ENCODE measurements at regions not wholly inside any gene's neighbourhood (a gene's known extent, or its start where the extent isn't known, plus 50 kb on each side); places are given as distances from the start of the nearest gene placed in this dataset.

GRCh38 chr12:42968426-42968825 lies 378.9 kb upstream of the PRICKLE1 start:
- H3K4me1 ChIP-seq (ENCODE audit: insufficient read depth, low read length), result no peaks in the 10 kb centered on the region
- peaks cover 4% of the 10 kb centered on the region; the same call in 1 of the 2 replicates for H3K9me3 ChIP-seq (ENCODE audit: control insufficient read depth, insufficient read depth, low read length)
- H3K9ac ChIP-seq (ENCODE audit: low read depth, low read length), result no peak overlapping the region
- H3K36me3 ChIP-seq (ENCODE audit: insufficient read depth, low read length), result no peaks in the 10 kb centered on the region

DNA sequence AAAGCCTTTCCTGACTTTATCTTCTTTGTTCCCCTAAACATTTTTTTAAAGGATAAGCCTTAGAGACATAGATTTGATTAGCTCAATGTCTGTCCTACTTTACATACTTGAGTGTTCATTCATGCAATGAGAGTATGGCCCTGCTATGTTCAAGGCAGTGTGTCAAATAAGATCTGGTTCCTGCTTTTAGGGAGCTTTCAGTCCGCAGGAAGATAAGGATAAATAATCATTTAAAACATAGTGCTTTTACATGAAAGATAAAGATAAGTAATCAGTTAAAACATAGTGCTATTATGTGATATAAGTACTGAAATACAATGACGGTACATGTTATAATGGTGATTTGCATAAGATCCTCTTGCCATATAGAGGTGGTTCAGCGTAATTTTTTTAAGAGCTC lies 378.3 kb upstream of the PRICKLE1 start:
- H3K36me3 ChIP-seq (ENCODE audit: insufficient read depth, low read length), result no peaks in the 10 kb centered on the region
- H3K9me3 ChIP-seq (ENCODE audit: control insufficient read depth, insufficient read depth, low read length), result peaks cover 4% of the 10 kb centered on the region; the same call in 1 of the 2 replicates
- H3K4me1 ChIP-seq (ENCODE audit: insufficient read depth, low read length), result no peaks in the 10 kb centered on the region
- H3K9ac ChIP-seq (ENCODE audit: low read depth, low read length), result no peak overlapping the region

DNA sequence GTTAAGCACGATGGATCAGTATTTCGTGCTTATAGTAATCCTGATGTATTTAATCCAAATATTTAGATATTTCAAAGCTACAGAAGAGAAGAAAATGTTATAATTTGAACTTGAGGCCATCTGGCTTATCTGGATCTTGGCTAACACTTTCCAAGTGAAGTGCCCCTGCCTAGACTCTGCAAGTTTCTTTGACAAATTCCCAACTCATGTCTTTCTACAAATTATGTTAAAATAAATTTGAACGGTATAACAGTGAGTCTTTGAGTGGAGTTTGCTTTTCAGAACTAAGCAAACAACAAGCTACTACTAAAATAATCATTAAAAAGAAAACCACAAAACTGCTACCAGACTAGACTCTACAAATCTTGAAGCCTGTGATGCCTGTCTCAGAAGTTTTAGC lies 374.4 kb upstream of the PRICKLE1 start:
- Histone ChIP-seq H3K9me3 (ENCODE audit: control insufficient read depth, insufficient read depth, low read length) (0 out of 2 replicates have a peak, but pooled peaks cover 3% of the 10 kb centered on the region), H3K4me1 (ENCODE audit: insufficient read depth, low read length) (peaks cover 6% of the 10 kb centered on the region), H3K9ac (ENCODE audit: low read depth, low read length) (no peak overlapping the region), H3K36me3 (ENCODE audit: insufficient read depth, low read length) (no peaks in the 10 kb centered on the region)

DNA sequence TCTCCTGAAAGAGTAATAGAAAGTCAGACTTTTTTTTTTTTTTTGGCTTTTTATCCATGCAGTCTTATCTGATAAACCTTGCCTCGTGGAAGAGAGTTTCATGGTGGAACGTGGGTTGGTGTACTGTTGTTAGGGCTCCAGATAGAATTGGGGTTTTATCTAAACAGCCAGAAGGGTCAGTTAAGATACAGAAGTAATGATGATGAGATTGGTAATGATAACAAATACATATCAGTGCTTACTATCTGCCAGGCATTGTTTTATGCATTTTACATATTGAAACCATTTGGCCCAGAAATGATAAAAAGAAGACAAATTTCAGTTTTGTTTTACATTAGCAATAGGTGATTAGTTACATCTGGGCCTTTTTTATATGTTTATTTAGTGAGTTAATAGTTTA lies 372.8 kb upstream of the PRICKLE1 start:
- Histone ChIP-seq H3K4me1 (ENCODE audit: insufficient read depth, low read length) (peaks cover 6% of the 10 kb centered on the region), H3K36me3 (ENCODE audit: insufficient read depth, low read length) (no peaks in the 10 kb centered on the region), H3K9ac (ENCODE audit: low read depth, low read length) (no peak overlapping the region), H3K9me3 (ENCODE audit: control insufficient read depth, insufficient read depth, low read length) (0 out of 2 replicates have a peak, but pooled peaks cover 3% of the 10 kb centered on the region)

- Histone ChIP-seq H3K9ac (ENCODE audit: low read depth, low read length) (no peak overlapping the region; the same call in 1 of the 2 replicates), H3K9me3 (ENCODE audit: control insufficient read depth, insufficient read depth, low read length) (0 out of 2 replicates have a peak, but pooled peaks cover 3% of the 10 kb centered on the region), H3K36me3 (ENCODE audit: insufficient read depth, low read length) (no peaks in the 10 kb centered on the region), H3K4me1 (ENCODE audit: insufficient read depth, low read length) (peaks cover 6% of the 10 kb centered on the region)
Measured at GRCh38 chr12:42961395-42961794, 371.8 kb upstream of the PRICKLE1 start.

- Histone ChIP-seq H3K9me3 (ENCODE audit: control insufficient read depth, insufficient read depth, low read length) (peaks cover 8% of the 10 kb centered on the region; the same call in 1 of the 2 replicates), H3K9ac (ENCODE audit: low read depth, low read length) (no peak overlapping the region), H3K4me1 (ENCODE audit: insufficient read depth, low read length) (peaks cover 6% of the 10 kb centered on the region), H3K36me3 (ENCODE audit: insufficient read depth, low read length) (no peaks in the 10 kb centered on the region)
Measured at GRCh38 chr12:42960087-42960527, 370.6 kb upstream of the PRICKLE1 start.

DNA sequence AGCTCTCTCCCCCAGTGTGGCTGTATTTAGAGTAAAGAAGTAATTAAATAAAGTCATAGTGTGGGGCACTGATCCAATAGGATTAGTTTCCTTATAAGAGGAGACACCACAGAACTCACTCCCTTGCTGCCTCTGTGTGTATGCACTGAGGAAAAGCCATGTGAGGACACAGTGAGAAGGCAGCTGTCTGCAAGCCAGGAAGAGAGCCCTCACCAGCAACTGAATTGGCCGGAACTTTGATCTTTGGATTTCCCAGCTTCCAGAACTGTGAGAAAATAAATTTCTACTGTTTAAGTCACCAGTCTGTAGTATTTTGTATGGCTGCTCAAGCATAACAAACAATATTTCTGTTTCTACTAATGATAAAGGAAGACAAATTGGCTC lies 368.7 kb upstream of the PRICKLE1 start:
- Histone ChIP-seq H3K9ac (ENCODE audit: low read depth, low read length) (no peak overlapping the region), H3K9me3 (ENCODE audit: control insufficient read depth, insufficient read depth, low read length) (peaks cover 8% of the 10 kb centered on the region; the same call in 1 of the 2 replicates), H3K36me3 (ENCODE audit: insufficient read depth, low read length) (no peaks in the 10 kb centered on the region), H3K4me1 (ENCODE audit: insufficient read depth, low read length) (peaks cover 6% of the 10 kb centered on the region)

DNA sequence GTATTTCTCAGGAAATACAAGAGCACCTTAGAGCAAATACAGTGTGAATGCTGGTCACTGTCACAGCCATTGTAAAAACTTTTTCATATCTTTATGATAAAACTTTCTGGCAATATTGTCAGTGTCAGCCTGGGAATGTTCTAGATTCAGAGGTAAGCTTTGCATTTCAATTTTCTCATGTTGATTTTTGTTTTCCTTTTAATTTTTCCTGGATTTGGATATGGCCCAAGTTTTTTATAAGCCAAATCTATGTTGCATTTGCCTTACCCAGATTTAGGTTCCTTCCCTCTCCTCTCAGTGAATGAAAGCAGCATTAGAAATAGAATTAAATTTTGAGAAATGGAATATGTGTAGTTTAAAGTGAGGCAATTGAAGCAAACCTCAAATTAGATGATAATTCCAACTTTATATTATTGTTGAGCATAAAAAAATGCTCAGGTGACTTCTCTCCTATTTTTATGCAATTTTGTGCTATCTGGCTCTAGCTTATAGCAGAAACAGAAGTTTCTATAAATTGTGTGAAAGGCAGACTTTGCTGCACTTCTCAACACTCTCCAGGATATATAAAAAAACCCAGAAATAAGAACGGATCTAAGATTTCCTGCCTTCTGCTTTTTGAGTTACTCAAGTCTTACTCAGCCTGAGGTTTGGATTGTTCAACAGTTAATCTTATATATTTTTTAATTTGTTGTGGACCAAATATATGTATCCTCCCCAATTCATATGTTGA lies 368.2 kb upstream of the PRICKLE1 start:
- Histone ChIP-seq H3K9me3 (ENCODE audit: control insufficient read depth, insufficient read depth, low read length) (peaks cover 8% of the 10 kb centered on the region; the same call in 1 of the 2 replicates), H3K9ac (ENCODE audit: low read depth, low read length) (no peak overlapping the region), H3K4me1 (ENCODE audit: insufficient read depth, low read length) (peaks cover 6% of the 10 kb centered on the region), H3K36me3 (ENCODE audit: insufficient read depth, low read length) (no peaks in the 10 kb centered on the region)

DNA sequence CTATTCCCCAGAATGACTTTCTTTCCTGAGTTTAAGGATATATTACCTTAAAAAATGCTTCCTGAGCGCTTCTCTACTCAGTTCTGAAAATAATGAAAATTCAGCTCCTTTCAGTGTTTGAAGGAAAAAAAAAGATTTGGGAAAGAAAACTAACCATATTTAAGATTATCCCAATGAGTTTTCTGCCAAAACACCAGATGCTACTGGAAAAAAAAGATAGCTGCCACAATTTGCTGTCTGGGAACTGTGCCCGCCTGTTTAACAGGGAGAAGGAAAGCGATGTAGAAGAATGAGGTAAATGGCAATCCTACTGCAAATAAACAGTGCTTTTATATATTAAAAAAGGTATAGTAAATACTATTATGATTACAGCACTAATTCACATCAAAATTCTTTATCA lies 367.6 kb upstream of the PRICKLE1 start:
- H3K36me3 ChIP-seq (ENCODE audit: insufficient read depth, low read length), result no peaks in the 10 kb centered on the region
- H3K9me3 ChIP-seq (ENCODE audit: control insufficient read depth, insufficient read depth, low read length), result peaks cover 8% of the 10 kb centered on the region; the same call in 1 of the 2 replicates
- H3K4me1 ChIP-seq (ENCODE audit: insufficient read depth, low read length), result peaks cover 6% of the 10 kb centered on the region
- H3K9ac ChIP-seq (ENCODE audit: low read depth, low read length), result no peak overlapping the region

DNA sequence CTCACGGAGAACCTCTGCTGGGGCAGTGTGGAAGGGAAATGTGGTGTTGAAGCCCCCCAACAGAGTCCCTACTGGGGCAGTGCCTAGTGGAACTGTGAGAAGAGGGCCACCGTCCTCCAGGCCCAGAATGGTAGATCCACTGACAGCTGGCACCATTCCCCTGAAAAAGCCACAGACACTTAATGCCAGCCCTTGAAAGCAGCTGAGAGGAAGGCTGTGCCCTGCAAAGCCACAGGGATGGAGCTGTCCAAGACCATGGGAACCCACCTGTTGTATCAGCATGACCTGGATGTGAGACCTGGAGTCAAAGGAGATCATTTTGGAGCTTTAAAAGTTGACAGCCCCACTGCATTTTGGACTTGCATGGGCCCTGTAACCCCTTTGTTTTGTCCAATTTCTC lies 363.5 kb upstream of the PRICKLE1 start:
- no peak overlapping the region for H3K9ac ChIP-seq (ENCODE audit: low read depth, low read length)
- H3K9me3 ChIP-seq (ENCODE audit: control insufficient read depth, insufficient read depth, low read length), result peaks cover 5% of the 10 kb centered on the region; the same call in 1 of the 2 replicates
- H3K36me3 ChIP-seq (ENCODE audit: insufficient read depth, low read length), result no peaks in the 10 kb centered on the region
- no peaks in the 10 kb centered on the region for H3K4me1 ChIP-seq (ENCODE audit: insufficient read depth, low read length)

GRCh38 chr12:42946871-42947381 lies 357.4 kb upstream of the PRICKLE1 start:
- H3K9ac ChIP-seq (ENCODE audit: low read depth, low read length), result no peak overlapping the region
- H3K36me3 ChIP-seq (ENCODE audit: insufficient read depth, low read length), result no peaks in the 10 kb centered on the region
- H3K9me3 ChIP-seq (ENCODE audit: control insufficient read depth, insufficient read depth, low read length), result peaks cover 18% of the 10 kb centered on the region; the same call in 1 of the 2 replicates
- H3K4me1 ChIP-seq (ENCODE audit: insufficient read depth, low read length), result no peaks in the 10 kb centered on the region

GRCh38 chr12:42945927-42946326 lies 356.4 kb upstream of the PRICKLE1 start:
- Histone ChIP-seq H3K4me1 (ENCODE audit: insufficient read depth, low read length) (no peaks in the 10 kb centered on the region), H3K9me3 (ENCODE audit: control insufficient read depth, insufficient read depth, low read length) (peaks cover 18% of the 10 kb centered on the region; the same call in 1 of the 2 replicates), H3K36me3 (ENCODE audit: insufficient read depth, low read length) (no peaks in the 10 kb centered on the region), H3K9ac (ENCODE audit: low read depth, low read length) (no peak overlapping the region)

DNA sequence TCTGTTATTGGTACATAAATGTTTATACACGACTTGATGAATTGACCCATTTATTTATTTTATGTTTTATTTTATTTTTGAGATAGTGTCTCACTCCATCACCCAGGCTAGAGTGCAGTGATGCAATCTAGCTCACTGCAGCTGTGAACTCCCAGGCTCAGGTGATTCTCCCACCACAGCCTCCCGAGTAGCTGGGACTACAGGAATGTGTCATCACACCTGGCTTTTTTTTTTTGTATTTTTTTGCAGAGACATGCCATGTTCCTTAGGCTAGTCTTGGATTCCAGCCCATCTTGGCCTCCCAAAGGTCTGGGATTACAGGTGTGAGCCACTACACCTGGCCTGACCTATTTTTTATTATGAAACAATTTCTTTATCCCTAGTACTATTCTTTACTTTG lies 355.0 kb upstream of the PRICKLE1 start:
- Histone ChIP-seq H3K4me1 (ENCODE audit: insufficient read depth, low read length) (no peaks in the 10 kb centered on the region), H3K36me3 (ENCODE audit: insufficient read depth, low read length) (no peaks in the 10 kb centered on the region), H3K9ac (ENCODE audit: low read depth, low read length) (no peak overlapping the region), H3K9me3 (ENCODE audit: control insufficient read depth, insufficient read depth, low read length) (peaks cover 21% of the 10 kb centered on the region; the same call in 1 of the 2 replicates)

DNA sequence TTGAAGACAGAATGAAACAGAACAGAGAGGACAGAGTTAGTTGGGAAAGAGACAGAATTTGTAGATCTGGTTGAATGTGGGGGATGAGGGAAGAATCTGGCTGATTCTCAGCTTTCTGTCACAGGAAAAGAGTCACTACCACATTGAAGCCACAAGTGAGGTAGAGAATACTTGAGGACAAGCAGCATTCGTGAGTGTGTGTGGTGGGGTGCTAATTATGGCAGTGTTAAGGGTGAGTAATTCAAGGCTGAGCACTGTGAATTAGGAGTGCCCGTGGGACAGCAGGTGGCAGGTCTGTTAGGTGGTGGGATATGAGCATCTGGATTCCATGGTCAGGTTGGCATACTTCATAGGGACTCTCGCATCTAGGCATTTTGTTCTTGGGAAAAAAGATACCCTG lies 347.4 kb upstream of the PRICKLE1 start:
- Histone ChIP-seq H3K9ac (ENCODE audit: low read depth, low read length) (no peak overlapping the region), H3K4me1 (ENCODE audit: insufficient read depth, low read length) (no peaks in the 10 kb centered on the region), H3K9me3 (ENCODE audit: control insufficient read depth, insufficient read depth, low read length) (peaks cover 3% of the 10 kb centered on the region; the same call in 1 of the 2 replicates), H3K36me3 (ENCODE audit: insufficient read depth, low read length) (no peaks in the 10 kb centered on the region)

DNA sequence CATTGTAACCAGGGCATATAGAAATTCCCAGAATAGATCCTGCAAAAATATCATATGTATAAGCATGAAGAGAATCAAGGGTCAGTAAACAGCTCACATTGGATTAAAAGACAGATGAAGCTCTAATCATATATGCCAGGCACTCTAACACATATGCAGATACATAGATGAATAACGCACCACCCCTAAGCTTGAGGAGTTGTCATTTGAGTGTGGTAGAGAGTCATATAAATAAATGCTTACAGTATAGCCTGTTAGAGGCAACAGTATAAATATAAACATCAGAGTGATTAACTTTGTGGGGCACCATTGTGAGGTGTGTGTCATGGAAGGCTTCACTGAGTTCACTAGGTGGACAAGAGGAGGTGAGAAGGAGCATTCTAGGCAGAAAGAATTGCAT lies 346.7 kb upstream of the PRICKLE1 start:
- no peaks in the 10 kb centered on the region for H3K4me1 ChIP-seq (ENCODE audit: insufficient read depth, low read length)

More for the DNA sequence above, 346.7 kb upstream of the PRICKLE1 start:
- Histone ChIP-seq H3K9ac (ENCODE audit: low read depth, low read length) (no peak overlapping the region), H3K36me3 (ENCODE audit: insufficient read depth, low read length) (no peaks in the 10 kb centered on the region), H3K9me3 (ENCODE audit: control insufficient read depth, insufficient read depth, low read length) (peaks cover 3% of the 10 kb centered on the region; the same call in 1 of the 2 replicates)
